HG03460 (cell line): ENCODE measurements at regions not wholly inside any gene's neighbourhood (a gene's known extent, or its start where the extent isn't known, plus 50 kb on each side); places are given as distances from the start of the nearest gene placed in this dataset.

Experiments used
- ATAC-seq: cut with Tn5 transposase; IDR thresholded peaks from one replicate; pipeline ENCODE4 v1.9.1; 2021; ENCODE audit not compliant: unreplicated experiment

GRCh38 chr5:143567583-143568504, 164.4 kb upstream of the NR3C1 start:
- no peak for ATAC-seq

GRCh38 chr5:143566139-143566538, 162.7 kb upstream of the NR3C1 start:
- ATAC-seq: no peak

- ATAC-seq: peak; percentile 100
Observed at GRCh38 chr5:143564417-143564816, 160.9 kb upstream of the NR3C1 start.

- no peak for ATAC-seq
Observed at GRCh38 chr5:143562935-143563334, 159.4 kb upstream of the NR3C1 start.

- no peak for ATAC-seq
Observed at GRCh38 chr5:143561219-143561618, 157.7 kb upstream of the NR3C1 start.

GRCh38 chr5:143560378-143560777, 156.9 kb upstream of the NR3C1 start:
- no peak for ATAC-seq

GRCh38 chr5:143559586-143560109, 156.2 kb upstream of the NR3C1 start:
- ATAC-seq: no peak

- ATAC-seq: no peak
Observed at GRCh38 chr5:143558048-143558447, 154.6 kb upstream of the NR3C1 start.

GRCh38 chr5:143557061-143557818, 153.8 kb upstream of the NR3C1 start:
- no peak for ATAC-seq

- ATAC-seq: no peak
Observed at GRCh38 chr5:143554918-143555477, 151.5 kb upstream of the NR3C1 start.

GRCh38 chr5:143554187-143554717, 150.8 kb upstream of the NR3C1 start:
- ATAC-seq: no peak

GRCh38 chr5:143552680-143553079, 149.2 kb upstream of the NR3C1 start:
- no peak for ATAC-seq

GRCh38 chr5:143551820-143552251, 148.3 kb upstream of the NR3C1 start:
- no peak for ATAC-seq

- ATAC-seq: no peak
Observed at GRCh38 chr5:143550986-143551630, 147.6 kb upstream of the NR3C1 start.

GRCh38 chr5:143547342-143547741, 143.9 kb upstream of the NR3C1 start:
- ATAC-seq: no peak

- no peak for ATAC-seq
Observed at GRCh38 chr5:143546394-143546793, 142.9 kb upstream of the NR3C1 start.

GRCh38 chr5:143544606-143545005, 141.1 kb upstream of the NR3C1 start:
- ATAC-seq: no peak

GRCh38 chr5:143543358-143544255, 140.1 kb upstream of the NR3C1 start:
- ATAC-seq: no peak

- ATAC-seq: no peak
Observed at GRCh38 chr5:143542798-143543144, 139.3 kb upstream of the NR3C1 start.
